ENCODE measurements at regions not wholly inside any gene's neighbourhood (a gene's known extent, or its start where the extent isn't known, plus 50 kb on each side); places are given as distances from the start of the nearest gene placed in this dataset.

DNA sequence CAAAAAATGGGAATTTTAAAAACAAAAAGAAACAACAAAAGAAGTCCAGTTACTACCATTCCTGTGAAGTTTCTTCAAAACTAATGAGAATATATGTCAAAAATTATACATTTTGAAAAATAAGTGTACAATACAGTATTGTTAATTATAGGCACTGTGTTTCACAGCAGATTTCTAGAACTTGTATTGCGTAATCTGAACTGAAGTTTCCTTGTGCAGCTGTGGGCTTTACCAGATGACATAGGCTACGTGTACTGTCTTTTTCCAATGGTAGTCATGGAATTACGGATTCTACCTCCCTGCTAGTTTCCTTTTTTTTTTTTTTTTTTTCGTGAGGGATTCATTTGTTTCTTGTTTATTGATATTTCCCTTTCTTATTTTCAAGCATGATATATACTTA lies 113.8 kb upstream of the GABRA2 start:
- H2BK120ac ChIP-seq (ENCODE audit: low read depth, low read length, poor library complexity, severe bottlenecking): no peak overlapping the region
- H3K56ac ChIP-seq (ENCODE audit: insufficient read length, low read depth, low read length): no peak overlapping the region
- H3K4me2 ChIP-seq (ENCODE audit: insufficient read depth, insufficient read length, low read length): no peak overlapping the region
- H4K5ac ChIP-seq (ENCODE audit: insufficient read length, low read depth, low read length): no peak overlapping the region
- no peak overlapping the region for H2BK15ac ChIP-seq (ENCODE audit: low read depth, low read length)
- Mint-ChIP-seq H3K36me3 (ENCODE audit: insufficient read depth in 1 of 3, low read depth in 3 of 3) (no peaks in the 10 kb centered on the region), H3K27ac (no peak overlapping the region), H3K27me3 (ENCODE audit: low read depth) (no peaks in the 10 kb centered on the region), H3K4me1 (no peaks in the 10 kb centered on the region), H3K4me3 (no peak overlapping the region), H3K9me3 (no peaks in the 10 kb centered on the region)
- H3K9me3 ChIP-seq (ENCODE audit: control insufficient read depth, low read depth, low read length): no peaks in the 10 kb centered on the region
- H3K4me1 ChIP-seq (ENCODE audit: insufficient read depth, low read length): no peaks in the 10 kb centered on the region
- no peak overlapping the region for H2BK12ac ChIP-seq (ENCODE audit: insufficient read length, low read depth, low read length)
- no CpG with 5 or more reads among the region's 4 CpGs for WGBS (ENCODE audit: extremely low coverage, insufficient read length, low lambda C conversion rate)
- H3K14ac ChIP-seq (ENCODE audit: insufficient read depth, low read length): no peak overlapping the region
- H2AFZ ChIP-seq (ENCODE audit: low read length): no peak overlapping the region
- H2AK5ac ChIP-seq (ENCODE audit: insufficient read length, low read length): no peak overlapping the region
- H3K9ac ChIP-seq (ENCODE audit: extremely low read depth, insufficient read length, low read length): no peak overlapping the region
- H3K27ac ChIP-seq (ENCODE audit: insufficient read length, low read depth, low read length): no peak overlapping the region
- no peak overlapping the region for H2BK20ac ChIP-seq (ENCODE audit: low read depth, low read length, poor library complexity, severe bottlenecking)
- no peaks in the 10 kb centered on the region for H3K27me3 ChIP-seq (ENCODE audit: insufficient read depth, low read length)
- H3K79me2 ChIP-seq (ENCODE audit: insufficient read depth, low read length): no peaks in the 10 kb centered on the region
- H3K18ac ChIP-seq (ENCODE audit: insufficient read length, low read depth, low read length): no peak overlapping the region
- no peak overlapping the region for H2BK5ac ChIP-seq (ENCODE audit: insufficient read length, low read length)
- no peak for DNase-seq
- H3K23ac ChIP-seq (ENCODE audit: insufficient read length, low read depth, low read length): no peak overlapping the region
- no peak overlapping the region for H3K4ac ChIP-seq (ENCODE audit: low read depth, low read length)
- no peak overlapping the region for H3T11ph ChIP-seq (ENCODE audit: low read length)
- TF ChIP-seq, protein P1, sequence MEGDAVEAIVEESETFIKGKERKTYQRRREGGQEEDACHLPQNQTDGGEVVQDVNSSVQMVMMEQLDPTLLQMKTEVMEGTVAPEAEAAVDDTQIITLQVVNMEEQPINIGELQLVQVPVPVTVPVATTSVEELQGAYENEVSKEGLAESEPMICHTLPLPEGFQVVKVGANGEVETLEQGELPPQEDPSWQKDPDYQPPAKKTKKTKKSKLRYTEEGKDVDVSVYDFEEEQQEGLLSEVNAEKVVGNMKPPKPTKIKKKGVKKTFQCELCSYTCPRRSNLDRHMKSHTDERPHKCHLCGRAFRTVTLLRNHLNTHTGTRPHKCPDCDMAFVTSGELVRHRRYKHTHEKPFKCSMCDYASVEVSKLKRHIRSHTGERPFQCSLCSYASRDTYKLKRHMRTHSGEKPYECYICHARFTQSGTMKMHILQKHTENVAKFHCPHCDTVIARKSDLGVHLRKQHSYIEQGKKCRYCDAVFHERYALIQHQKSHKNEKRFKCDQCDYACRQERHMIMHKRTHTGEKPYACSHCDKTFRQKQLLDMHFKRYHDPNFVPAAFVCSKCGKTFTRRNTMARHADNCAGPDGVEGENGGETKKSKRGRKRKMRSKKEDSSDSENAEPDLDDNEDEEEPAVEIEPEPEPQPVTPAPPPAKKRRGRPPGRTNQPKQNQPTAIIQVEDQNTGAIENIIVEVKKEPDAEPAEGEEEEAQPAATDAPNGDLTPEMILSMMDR (conservative IDR thresholded peaks at IDR 0.05): no peak
- no peaks in the 10 kb centered on the region for H4K20me1 ChIP-seq (ENCODE audit: control insufficient read depth, insufficient read depth, insufficient read length)
- H4K8ac ChIP-seq (replicated peaks; ENCODE audit: insufficient read length, low read depth, low read length): no peak overlapping the region
- no peaks in the 10 kb centered on the region for H3K23me2 ChIP-seq (ENCODE audit: insufficient read length, low read depth, low read length, poor library complexity, severe bottlenecking)
- H3K79me1 ChIP-seq (ENCODE audit: insufficient read depth, low read depth, low read length, poor library complexity, severe bottlenecking): no peaks in the 10 kb centered on the region
- no peak overlapping the region for H4K91ac ChIP-seq (ENCODE audit: insufficient read length, low read depth, low read length)
